A549 (cell line): ENCODE measurements at regions not wholly inside any gene's neighbourhood (a gene's known extent, or its start where the extent isn't known, plus 50 kb on each side); places are given as distances from the start of the nearest gene placed in this dataset.

ENCODE experiments used
- ATAC-seq, 2 experiments: fragments of 200-7000 bp in 1 of 2; fragments of >200 bp in 1 of 2; cut with Nextera tagmentation in 1 of 2; cut with Tn5 transposase in 1 of 2; 3 replicates each; pipeline versions ENCODE4 v1.8.0 to v1.9.1; 2018 to 2020; ENCODE audit warnings: mild to moderate bottlenecking in 1 of 2, moderate library complexity in 1 of 2
- CTCF ChIA-PET: fragments of 300-600 bp; sonication (Branson Sonifier 250); formaldehyde crosslinking; extraction: SDS; loops from one replicate; lab custom pipeline; 2021; ENCODE audit warnings: antibody characterized with exemption, inconsistent platforms; lab: Yijun Ruan, JAX
- POLR2A ChIA-PET: fragments of 350-600 bp; formaldehyde crosslinking; extraction: SDS; loops from one replicate; lab custom pipeline; 2021; ENCODE audit warnings: antibody characterized with exemption, inconsistent platforms; lab: Yijun Ruan, JAX
- DNase-seq, 2 experiments: peaks; one replicate each; pipeline versions ENCODE4 v3.0.0 to v3.0.0-alpha.2; 2011 to 2016; ENCODE audit warnings: low read depth in 1 of 2, low spot score in 1 of 2
- FAIRE-seq: peaks from 2 replicates; lab custom pipeline; 2011; peaks lifted over from hg19 to GRCh38; lab: Jason Lieb, UNC
- H3K27ac ChIP-seq, 2 experiments: fragments of >200 bp; sonication (Bioruptor Twin); formaldehyde crosslinking; 3 replicates each; pipeline ENCODE4 v1.5.1; 2016 to 2017
- H3K4me1 ChIP-seq: fragments of >200 bp; sonication (Bioruptor Twin); formaldehyde crosslinking; 3 replicates; pipeline ENCODE4 v1.6.1; 2016
- H3K4me2 ChIP-seq: fragments of >200 bp; sonication (Bioruptor Twin); formaldehyde crosslinking; 3 replicates; pipeline ENCODE4 v1.6.1; 2016
- H3K4me3 ChIP-seq: fragments of >200 bp; sonication (Bioruptor Twin); formaldehyde crosslinking; 3 replicates; pipeline ENCODE4 v1.5.1; 2016
- H3K9me3 ChIP-seq: fragments of >200 bp; sonication (Bioruptor Twin); formaldehyde crosslinking; 3 replicates; pipeline ENCODE4 v1.6.1; 2016
- ATOH8 ChIP-seq: fragments of 250-450 bp; sonication (Bioruptor Pico); IDR thresholded peaks from 2 replicates; pipeline ENCODE4 v1.5.0; 2020; ENCODE audit warnings: low read depth, mild to moderate bottlenecking, moderate library complexity
- BHLHE40 ChIP-seq: IDR thresholded peaks from 2 replicates; pipeline ENCODE4 v1.6.1; 2012; ENCODE audit warnings: low read depth, low read length, inconsistent platforms
- CBX2 ChIP-seq: fragments of 200-600 bp; sonication (generic); IDR thresholded peaks from 2 replicates; pipeline ENCODE4 v1.6.1; 2016; ENCODE audit warnings: low read depth, mild to moderate bottlenecking, borderline replicate concordance
- CHD4 ChIP-seq: fragments of 200-600 bp; sonication (generic); IDR thresholded peaks from 2 replicates; pipeline ENCODE4 v1.6.1; 2016; ENCODE audit warnings: antibody characterized with exemption, mild to moderate bottlenecking, borderline replicate concordance
- EP300 ChIP-seq, 2 experiments: fragments of >200 bp; sonication (Bioruptor Twin); formaldehyde crosslinking; IDR thresholded peaks; 2 replicates in 1 of 2; 3 replicates in 1 of 2; pipeline ENCODE4 v1.6.1; 2016 to 2017
- ESRRA ChIP-seq: fragments of 150-350 bp; IDR thresholded peaks from 2 replicates; pipeline ENCODE4 v1.6.1; 2014; ENCODE audit warnings: mild to moderate bottlenecking, low read length, borderline replicate concordance
- HDAC2 ChIP-seq: fragments of 200-600 bp; sonication (generic); IDR thresholded peaks from 2 replicates; pipeline ENCODE4 v1.6.1; 2016
- KDM1A ChIP-seq: fragments of 200-600 bp; sonication (generic); IDR thresholded peaks from 2 replicates; pipeline ENCODE4 v1.6.1; 2016; ENCODE audit warnings: low read depth, mild to moderate bottlenecking
- MAFK ChIP-seq: fragments of 450-650 bp; IDR thresholded peaks from 2 replicates; pipeline ENCODE4 v1.6.1; 2014; ENCODE audit not compliant: partially characterized antibody
- MAX ChIP-seq: IDR thresholded peaks from 2 replicates; pipeline ENCODE4 v1.6.1; 2012
- MYC ChIP-seq: IDR thresholded peaks from 2 replicates; pipeline ENCODE4 v1.6.1; 2012; ENCODE audit warnings: mild to moderate bottlenecking, inconsistent platforms, low read length, improper control_type of control experiment, borderline replicate concordance
- NFE2L2 ChIP-seq: fragments of 150-350 bp; conservative IDR thresholded peaks from 2 replicates; pipeline ENCODE4 v1.6.1; 2014; ENCODE audit warnings: low read length
- RAD21 ChIP-seq, 2 experiments: fragments of >200 bp in 1 of 2; sonication (Bioruptor Twin) in 1 of 2; formaldehyde crosslinking in 1 of 2; IDR thresholded peaks in 1 of 2; conservative IDR thresholded peaks in 1 of 2; 2 replicates in 1 of 2; 3 replicates in 1 of 2; pipeline ENCODE4 v1.6.1; 2012 to 2018; ENCODE audit warnings: inconsistent platforms in 1 of 2
- RARB ChIP-seq: fragments of 250-450 bp; sonication (Bioruptor Pico); IDR thresholded peaks from 2 replicates; pipeline ENCODE4 v1.8.0; 2021; ENCODE audit warnings: mild to moderate bottlenecking, moderate library complexity
- RCOR1 ChIP-seq: fragments of 150-350 bp; IDR thresholded peaks from 2 replicates; pipeline ENCODE4 v1.6.1; 2014; ENCODE audit warnings: antibody characterized with exemption, low read length, low read depth
- SMC3 ChIP-seq: fragments of >200 bp; sonication (Bioruptor Twin); formaldehyde crosslinking; IDR thresholded peaks from 3 replicates; pipeline ENCODE4 v1.6.1; 2018; ENCODE audit warnings: inconsistent platforms
- TFCP2L1 ChIP-seq: fragments of 250-450 bp; sonication (Bioruptor Pico); IDR thresholded peaks from 2 replicates; pipeline ENCODE4 v1.5.0; 2021; ENCODE audit warnings: mild to moderate bottlenecking
- TP53 ChIP-seq: fragments of 250-450 bp; sonication (Bioruptor Pico); IDR thresholded peaks from 2 replicates; pipeline ENCODE4 v1.5.0; 2021; ENCODE audit warnings: mild to moderate bottlenecking, moderate library complexity
- ZNF302 ChIP-seq: fragments of 250-450 bp; sonication (Bioruptor Pico); IDR thresholded peaks from 2 replicates; pipeline ENCODE4 v1.9.0; 2021; ENCODE audit warnings: inconsistent platforms, mild to moderate bottlenecking, moderate library complexity
- WGBS: methylation state at CpG from one replicate; pipeline ENCODE4 v1.1.6; 2017; ENCODE audit errors: missing lambda C conversion rate; 5-methylcytosine and 5-hydroxymethylcytosine counted together
- TF ChIP-seq, protein P1 (sequence below): fragments of 250-450 bp; sonication (Bioruptor Pico); IDR thresholded peaks from 2 replicates; pipeline ENCODE4 v1.5.0; 2021; ENCODE audit warnings: mild to moderate bottlenecking, moderate library complexity, borderline replicate concordance
- TF ChIP-seq, protein P2 (sequence below): fragments of >200 bp; sonication (Bioruptor Twin); formaldehyde crosslinking; IDR thresholded peaks from 3 replicates; pipeline ENCODE4 v1.6.1; 2016

- Histone ChIP-seq H3K4me2 (no peak overlapping the region), H3K4me3 (no peak overlapping the region), H3K27ac (no peak overlapping the region)
- WGBS: 6% methylated on average over 2 of the region's 2 CpGs
- DNase-seq: no peak
- CTCF ChIA-PET: no interaction called here
- TF ChIP-seq, protein P1, sequence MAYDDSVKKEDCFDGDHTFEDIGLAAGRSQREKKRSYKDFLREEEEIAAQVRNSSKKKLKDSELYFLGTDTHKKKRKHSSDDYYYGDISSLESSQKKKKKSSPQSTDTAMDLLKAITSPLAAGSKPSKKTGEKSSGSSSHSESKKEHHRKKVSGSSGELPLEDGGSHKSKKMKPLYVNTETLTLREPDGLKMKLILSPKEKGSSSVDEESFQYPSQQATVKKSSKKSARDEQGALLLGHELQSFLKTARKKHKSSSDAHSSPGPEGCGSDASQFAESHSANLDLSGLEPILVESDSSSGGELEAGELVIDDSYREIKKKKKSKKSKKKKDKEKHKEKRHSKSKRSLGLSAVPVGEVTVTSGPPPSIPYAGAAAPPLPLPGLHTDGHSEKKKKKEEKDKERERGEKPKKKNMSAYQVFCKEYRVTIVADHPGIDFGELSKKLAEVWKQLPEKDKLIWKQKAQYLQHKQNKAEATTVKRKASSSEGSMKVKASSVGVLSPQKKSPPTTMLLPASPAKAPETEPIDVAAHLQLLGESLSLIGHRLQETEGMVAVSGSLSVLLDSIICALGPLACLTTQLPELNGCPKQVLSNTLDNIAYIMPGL (CRISPR knock-in tag): no peak
- TF ChIP-seq NFE2L2: no peak
- no peak for TF ChIP-seq ESRRA
- TF ChIP-seq TFCP2L1 (CRISPR knock-in tag): no peak
- TF ChIP-seq, all 56 proteins: peak for 0
- no peak for FAIRE-seq
- POLR2A ChIA-PET: no interaction called here
- Histone ChIP-seq H3K9me3 (no peaks in the 10 kb centered on the region), H3K4me1 (no peaks in the 10 kb centered on the region)
- no peak for ATAC-seq
Observed at GRCh38 chr2:147789287-147789686, 55.5 kb upstream of the ACVR2A start.

DNA sequence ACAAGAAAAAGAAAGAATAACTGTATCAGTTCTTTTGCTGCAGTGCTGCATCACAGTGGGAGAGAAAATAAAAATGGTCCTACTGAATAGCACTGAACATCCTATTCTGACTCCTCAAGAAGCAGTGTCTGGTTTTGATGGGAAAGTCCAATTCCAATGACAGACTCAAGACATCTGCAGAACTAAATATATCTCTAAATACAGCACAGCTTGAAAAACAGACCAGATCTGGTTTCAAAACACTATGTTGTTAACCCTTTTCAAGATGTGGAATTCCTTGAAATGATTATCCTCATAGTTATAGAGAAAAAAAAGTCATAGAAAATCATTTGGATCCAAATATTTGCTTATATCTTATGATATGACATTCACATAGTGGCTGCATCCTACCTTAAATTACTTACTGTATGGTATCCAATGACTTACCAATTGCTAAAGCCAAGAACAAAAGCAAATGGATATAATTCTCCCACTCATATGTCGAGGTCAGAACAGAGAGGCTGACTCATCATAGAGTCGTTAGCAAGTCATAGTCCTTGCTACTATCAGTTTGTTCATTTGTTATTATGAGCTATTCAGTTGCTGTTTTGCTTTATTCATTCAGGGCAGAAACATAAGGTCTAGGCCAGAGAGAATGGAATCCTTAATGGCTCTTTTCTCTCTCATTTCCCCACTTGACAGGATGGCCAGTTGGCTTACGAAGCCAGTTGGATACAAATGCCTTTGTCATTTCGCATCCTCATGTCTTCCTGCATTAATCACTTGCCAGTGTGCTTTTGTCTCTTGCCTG lies 62.5 kb upstream of the ACVR2A start:
- Histone ChIP-seq H3K4me3 (no peak overlapping the region), H3K4me1 (no peaks in the 10 kb centered on the region), H3K4me2 (no peak overlapping the region), H3K27ac (no peak overlapping the region), H3K9me3 (no peaks in the 10 kb centered on the region)
- DNase-seq: no peak
- TF ChIP-seq, protein P2, sequence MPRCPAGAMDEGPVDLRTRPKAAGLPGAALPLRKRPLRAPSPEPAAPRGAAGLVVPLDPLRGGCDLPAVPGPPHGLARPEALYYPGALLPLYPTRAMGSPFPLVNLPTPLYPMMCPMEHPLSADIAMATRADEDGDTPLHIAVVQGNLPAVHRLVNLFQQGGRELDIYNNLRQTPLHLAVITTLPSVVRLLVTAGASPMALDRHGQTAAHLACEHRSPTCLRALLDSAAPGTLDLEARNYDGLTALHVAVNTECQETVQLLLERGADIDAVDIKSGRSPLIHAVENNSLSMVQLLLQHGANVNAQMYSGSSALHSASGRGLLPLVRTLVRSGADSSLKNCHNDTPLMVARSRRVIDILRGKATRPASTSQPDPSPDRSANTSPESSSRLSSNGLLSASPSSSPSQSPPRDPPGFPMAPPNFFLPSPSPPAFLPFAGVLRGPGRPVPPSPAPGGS: no peak
- TF ChIP-seq MAFK: no peak
- TF ChIP-seq RAD21 (conservative IDR thresholded peaks at IDR 0.05 in 1 of 2, IDR thresholded peaks at IDR 0.05 in 1 of 2): no peak
- TF ChIP-seq BHLHE40: no peak
- TF ChIP-seq SMC3: no peak
- TF ChIP-seq TFCP2L1 (CRISPR knock-in tag): no peak
- TF ChIP-seq EP300 (IDR thresholded peaks at IDR 0.05): no peak
- no peak for TF ChIP-seq CHD4
- TF ChIP-seq RCOR1: no peak
- no peak for TF ChIP-seq HDAC2
- no peak for TF ChIP-seq ATOH8
- TF ChIP-seq MYC: no peak
- no peak for TF ChIP-seq TP53 (CRISPR knock-in tag)
- no peak for TF ChIP-seq ZNF302 (CRISPR knock-in tag)
- FAIRE-seq: no peak
- CTCF ChIA-PET: no interaction called here
- POLR2A ChIA-PET: no interaction called here
- WGBS: 24% methylated on average over 4 of the region's 4 CpGs
- no peak for ATAC-seq

DNA sequence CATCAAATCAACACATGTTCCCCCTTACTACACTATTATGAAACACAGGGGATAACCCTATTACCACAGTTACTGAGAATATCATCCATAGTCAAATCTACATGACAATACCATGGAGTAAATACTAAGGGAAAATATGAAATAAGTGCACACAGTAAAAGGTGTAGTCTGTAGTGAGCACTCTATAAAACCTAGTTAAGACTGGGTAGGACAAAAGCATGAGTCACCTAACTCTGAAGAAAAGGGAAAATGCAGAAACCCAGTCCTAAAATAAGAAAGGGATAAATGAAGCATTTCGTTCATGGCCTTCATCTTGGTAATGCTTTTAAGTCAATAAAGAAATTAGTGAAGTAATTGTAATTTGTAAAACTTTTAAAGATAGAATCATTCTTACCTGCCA lies 65.4 kb upstream of the ACVR2A start:
- H3K27ac ChIP-seq: no peak overlapping the region
- 3% methylated on average over 1 of the region's 1 CpG for WGBS
- no peaks in the 10 kb centered on the region for H3K9me3 ChIP-seq
- H3K4me1 ChIP-seq: no peaks in the 10 kb centered on the region
- no peak overlapping the region for H3K4me2 ChIP-seq
- no peak for FAIRE-seq
- DNase-seq: no peak
- ATAC-seq: no peak
- CTCF ChIA-PET: no interaction called here
- TF ChIP-seq KDM1A (no peak), CBX2 (no peak), MAX (no peak), RARB (CRISPR knock-in tag) (no peak)
- TF ChIP-seq, all 56 proteins: peak for 0
- POLR2A ChIA-PET: no interaction called here
- no peak overlapping the region for H3K4me3 ChIP-seq
